ENCODE measurements at regions not wholly inside any gene's neighbourhood (a gene's known extent, or its start where the extent isn't known, plus 50 kb on each side); places are given as distances from the start of the nearest gene placed in this dataset.

DNA sequence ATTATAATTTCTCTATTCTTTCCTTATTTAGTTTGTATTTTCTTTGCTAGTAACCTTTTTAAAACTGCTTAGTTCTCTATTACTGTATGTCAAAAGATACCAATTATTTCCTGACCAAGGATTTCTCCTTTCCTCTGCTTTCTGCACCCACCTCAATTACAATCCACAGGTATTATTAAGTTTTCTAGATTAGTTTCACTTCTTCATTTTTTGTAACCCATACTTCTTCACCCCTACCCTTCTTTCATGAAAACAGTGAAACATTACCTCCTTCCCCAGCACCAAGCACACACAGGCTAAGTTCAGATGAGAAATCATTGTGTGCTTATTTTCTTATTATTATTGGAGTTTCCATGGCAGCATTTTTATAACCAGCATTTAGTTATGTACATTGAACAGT lies 318.5 kb upstream of the MDGA2 start:
- Histone ChIP-seq H3K36me3 (no peaks in the 10 kb centered on the region), H3K27ac (no peak overlapping the region), H3K4me1 (no peaks in the 10 kb centered on the region), H3K9me3 (no peaks in the 10 kb centered on the region), H3K4me3 (no peak overlapping the region), H3K27me3 (no peaks in the 10 kb centered on the region)
- ATAC-seq (no peak), DNase-seq (no peak)
- intact Hi-C loops (cut with DNase I): no loop called here
- TF ChIP-seq, protein P1, sequence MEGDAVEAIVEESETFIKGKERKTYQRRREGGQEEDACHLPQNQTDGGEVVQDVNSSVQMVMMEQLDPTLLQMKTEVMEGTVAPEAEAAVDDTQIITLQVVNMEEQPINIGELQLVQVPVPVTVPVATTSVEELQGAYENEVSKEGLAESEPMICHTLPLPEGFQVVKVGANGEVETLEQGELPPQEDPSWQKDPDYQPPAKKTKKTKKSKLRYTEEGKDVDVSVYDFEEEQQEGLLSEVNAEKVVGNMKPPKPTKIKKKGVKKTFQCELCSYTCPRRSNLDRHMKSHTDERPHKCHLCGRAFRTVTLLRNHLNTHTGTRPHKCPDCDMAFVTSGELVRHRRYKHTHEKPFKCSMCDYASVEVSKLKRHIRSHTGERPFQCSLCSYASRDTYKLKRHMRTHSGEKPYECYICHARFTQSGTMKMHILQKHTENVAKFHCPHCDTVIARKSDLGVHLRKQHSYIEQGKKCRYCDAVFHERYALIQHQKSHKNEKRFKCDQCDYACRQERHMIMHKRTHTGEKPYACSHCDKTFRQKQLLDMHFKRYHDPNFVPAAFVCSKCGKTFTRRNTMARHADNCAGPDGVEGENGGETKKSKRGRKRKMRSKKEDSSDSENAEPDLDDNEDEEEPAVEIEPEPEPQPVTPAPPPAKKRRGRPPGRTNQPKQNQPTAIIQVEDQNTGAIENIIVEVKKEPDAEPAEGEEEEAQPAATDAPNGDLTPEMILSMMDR (IDR thresholded peaks at IDR 0.05): no peak
- no peak for TF ChIP-seq POLR2A (IDR thresholded peaks at IDR 0.05)

DNA sequence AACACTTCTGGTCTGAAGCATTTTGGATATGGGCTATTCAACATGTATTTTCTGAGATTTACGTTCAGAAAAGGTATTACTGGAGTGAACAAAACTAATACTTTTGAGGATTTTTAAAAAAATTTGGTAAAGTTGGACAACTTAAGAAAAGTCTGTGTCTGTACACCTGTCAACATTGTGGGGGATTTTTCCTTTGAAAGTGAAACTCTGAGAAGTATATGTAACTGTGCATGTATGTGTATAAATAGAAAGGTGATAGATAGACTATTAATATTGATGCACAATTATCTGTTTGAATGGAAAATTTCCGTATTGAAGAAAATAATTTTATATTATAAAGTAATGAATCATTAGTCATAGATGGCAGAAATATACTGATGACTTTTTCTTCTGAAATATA lies 312.8 kb upstream of the MDGA2 start:
- Histone ChIP-seq H3K36me3 (no peaks in the 10 kb centered on the region), H3K27me3 (no peaks in the 10 kb centered on the region), H3K27ac (no peak overlapping the region), H3K4me3 (no peak overlapping the region), H3K4me1 (no peaks in the 10 kb centered on the region), H3K9me3 (no peaks in the 10 kb centered on the region)
- TF ChIP-seq, protein P1 (IDR thresholded peaks at IDR 0.05): no peak
- TF ChIP-seq POLR2A (IDR thresholded peaks at IDR 0.05): no peak
- ATAC-seq (no peak), DNase-seq (no peak)
- intact Hi-C loops (cut with DNase I): no loop called here
- 51% methylated on average over 2 of the region's 2 CpGs for WGBS (ENCODE audit: insufficient coverage, low coverage, low lambda C conversion rate, missing lambda C conversion rate)

DNA sequence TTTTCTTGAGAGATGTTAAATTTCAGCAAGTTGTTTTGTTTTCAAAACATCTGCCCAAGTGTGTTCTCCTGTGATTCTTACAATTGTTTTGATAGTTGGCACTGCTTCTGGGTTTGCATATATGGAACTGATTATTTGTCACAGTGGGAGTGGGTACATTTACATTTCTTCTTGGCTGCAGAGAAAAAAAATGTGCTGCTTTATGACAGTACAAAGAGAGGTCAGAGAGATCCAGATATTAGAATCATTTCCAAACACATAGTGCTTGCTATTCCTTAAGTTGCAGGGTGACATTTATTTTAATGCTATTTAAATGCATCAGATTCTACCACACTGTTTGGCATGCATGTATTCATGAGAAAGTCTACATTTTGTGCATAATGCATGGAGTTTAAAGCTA lies 303.5 kb upstream of the MDGA2 start:
- DNase-seq (no peak), ATAC-seq (no peak)
- H3K4me3 ChIP-seq: no peak overlapping the region
- intact Hi-C loops (cut with DNase I): no loop called here
- no peaks in the 10 kb centered on the region for H3K36me3 ChIP-seq
- no peaks in the 10 kb centered on the region for H3K27me3 ChIP-seq
- no peaks in the 10 kb centered on the region for H3K9me3 ChIP-seq
- H3K4me1 ChIP-seq: no peaks in the 10 kb centered on the region
- no peak overlapping the region for H3K27ac ChIP-seq
- no peak for TF ChIP-seq POLR2A (IDR thresholded peaks at IDR 0.05)
- TF ChIP-seq, protein P1 (IDR thresholded peaks at IDR 0.05): no peak

DNA sequence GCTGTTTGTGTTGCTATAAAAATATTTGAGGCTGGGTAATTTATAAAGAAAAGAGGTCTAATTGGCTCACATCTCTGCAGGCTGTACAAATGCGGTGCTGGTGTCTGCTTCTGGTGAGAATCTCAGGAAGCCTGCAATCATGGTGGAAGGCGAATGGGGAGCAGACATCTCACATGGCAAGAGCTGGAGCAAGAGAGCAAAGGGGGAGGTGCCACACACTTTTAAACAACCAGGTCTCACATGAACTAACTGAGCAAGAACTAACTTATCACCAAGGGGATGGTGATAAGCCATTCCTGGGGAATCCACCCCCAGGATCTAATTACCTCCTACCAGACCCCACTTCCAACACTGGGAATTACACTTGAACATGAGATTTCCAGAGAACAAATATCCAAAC lies 300.7 kb upstream of the MDGA2 start:
- H3K9me3 ChIP-seq: no peaks in the 10 kb centered on the region
- 68% methylated on average over 2 of the region's 2 CpGs for WGBS (ENCODE audit: insufficient coverage, low coverage, low lambda C conversion rate, missing lambda C conversion rate)

More for the DNA sequence above, 300.7 kb upstream of the MDGA2 start:
- Histone ChIP-seq H3K4me3 (no peak overlapping the region), H3K27ac (no peak overlapping the region), H3K27me3 (no peaks in the 10 kb centered on the region), H3K4me1 (no peaks in the 10 kb centered on the region), H3K36me3 (no peaks in the 10 kb centered on the region)
- intact Hi-C loops (cut with DNase I): no loop called here
- TF ChIP-seq, protein P1 (IDR thresholded peaks at IDR 0.05): no peak
- no peak for TF ChIP-seq POLR2A (IDR thresholded peaks at IDR 0.05)
- ATAC-seq (no peak), DNase-seq (no peak)
